BLaER1 (cell line): ENCODE measurements at regions not wholly inside any gene's neighbourhood (a gene's known extent, or its start where the extent isn't known, plus 50 kb on each side); places are given as distances from the start of the nearest gene placed in this dataset.

Experiments
- H3K27ac ChIP-seq: shearing (Covaris generic); formaldehyde crosslinking; 2 replicates; pipeline ENCODE4 v1.8.1; 2022
- H3K27me3 ChIP-seq: shearing (Covaris generic); formaldehyde crosslinking; 2 replicates; pipeline ENCODE4 v1.8.1; 2022
- H3K36me3 ChIP-seq: shearing (Covaris generic); formaldehyde crosslinking; 2 replicates; pipeline ENCODE4 v1.8.1; 2022
- H3K4me1 ChIP-seq: shearing (Covaris generic); formaldehyde crosslinking; 2 replicates; pipeline ENCODE4 v1.8.1; 2022
- H3K4me2 ChIP-seq: shearing (Covaris generic); formaldehyde crosslinking; 2 replicates; pipeline ENCODE4 v1.8.1; 2022
- H3K4me3 ChIP-seq: shearing (Covaris generic); formaldehyde crosslinking; 2 replicates; pipeline ENCODE4 v1.8.1; 2022
- H3K9ac ChIP-seq: shearing (Covaris generic); formaldehyde crosslinking; 2 replicates; pipeline ENCODE4 v1.8.1; 2022
- H3K9me3 ChIP-seq: shearing (Covaris generic); formaldehyde crosslinking; 2 replicates; pipeline ENCODE4 v1.8.1; 2022
- H4K20me1 ChIP-seq: shearing (Covaris generic); formaldehyde crosslinking; 2 replicates; pipeline ENCODE4 v1.8.1; 2022
- Cebpa-rat ChIP-seq: shearing (Covaris generic); IDR thresholded peaks from 2 replicates; pipeline ENCODE4 v1.8.1; 2022

DNA sequence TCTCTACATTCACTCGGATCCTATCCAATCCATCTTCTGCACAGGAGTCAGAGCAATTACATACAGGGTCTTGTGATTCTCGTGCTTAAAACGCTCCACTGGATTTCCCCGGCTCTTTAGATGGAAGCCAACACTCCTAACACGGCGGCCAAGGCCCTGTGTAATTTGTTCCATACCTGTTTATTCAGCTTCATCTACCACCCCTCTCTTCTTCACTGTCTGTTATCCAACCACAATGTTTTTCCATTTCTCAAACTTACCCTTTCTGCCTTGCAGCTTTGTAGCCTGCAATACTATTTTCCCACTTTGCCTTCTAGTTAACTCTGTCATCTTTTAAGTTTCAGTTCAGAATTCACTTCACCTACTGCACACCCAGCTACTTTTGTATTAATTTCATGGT lies 249.6 kb upstream of the USP25 start:
- Histone ChIP-seq H3K4me3 (no peak overlapping the region), H3K9me3 (peaks cover 30% of the 10 kb centered on the region), H3K27me3 (no peaks in the 10 kb centered on the region), H4K20me1 (no peaks in the 10 kb centered on the region), H3K4me1 (peaks cover 61% of the 10 kb centered on the region), H3K36me3 (peaks cover 7% of the 10 kb centered on the region; the same call in 1 of the 2 replicates), H3K9ac (no peak overlapping the region), H3K27ac (peak overlapping the region; percentile 33; the same call in 1 of the 2 replicates), H3K4me2 (peak overlapping the region; percentile 76)
- no peak for TF ChIP-seq Cebpa-rat

DNA sequence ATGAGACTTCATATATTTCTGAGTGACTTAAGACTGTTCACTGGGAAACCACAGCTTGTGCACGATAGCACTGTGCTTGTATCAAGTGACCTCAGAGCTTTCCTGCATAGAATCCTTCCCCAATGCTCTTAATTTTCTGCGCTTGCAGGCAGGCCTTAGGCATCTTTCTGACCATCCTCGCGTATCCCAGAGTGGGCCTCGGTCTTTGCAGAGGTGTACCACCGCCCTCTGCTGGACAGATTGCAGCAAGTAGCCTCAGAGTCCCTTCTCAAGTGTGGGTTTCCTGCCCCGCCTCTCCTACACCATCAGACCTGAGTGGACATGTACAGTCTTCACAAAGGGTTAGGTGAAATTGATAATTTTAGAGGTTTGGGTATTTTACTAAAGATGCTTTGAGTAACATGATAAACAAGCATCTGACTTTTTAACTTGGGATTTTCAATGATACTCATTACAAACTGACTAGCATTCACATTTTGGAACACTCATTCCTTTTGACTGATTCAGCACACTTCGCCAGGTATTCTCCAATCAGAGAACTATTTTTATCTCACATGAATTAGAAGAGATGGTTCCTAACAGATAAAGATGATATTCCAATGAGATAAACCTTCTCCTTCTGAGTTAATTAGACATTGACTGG lies 246.5 kb upstream of the USP25 start:
- no peak for TF ChIP-seq Cebpa-rat
- no peaks in the 10 kb centered on the region for H3K36me3 ChIP-seq
- H3K27me3 ChIP-seq: no peaks in the 10 kb centered on the region
- H3K4me3 ChIP-seq: no peak overlapping the region
- 0 out of 2 replicates have a peak overlapping the region, but pooled peaks have one; percentile 31 for H3K9ac ChIP-seq
- H3K27ac ChIP-seq: peak overlapping the region; percentile 73; the same call in 1 of the 2 replicates
- no peaks in the 10 kb centered on the region for H4K20me1 ChIP-seq
- H3K4me2 ChIP-seq: peak overlapping the region; percentile 76
- H3K4me1 ChIP-seq: peaks cover 74% of the 10 kb centered on the region
- peaks cover 8% of the 10 kb centered on the region for H3K9me3 ChIP-seq

DNA sequence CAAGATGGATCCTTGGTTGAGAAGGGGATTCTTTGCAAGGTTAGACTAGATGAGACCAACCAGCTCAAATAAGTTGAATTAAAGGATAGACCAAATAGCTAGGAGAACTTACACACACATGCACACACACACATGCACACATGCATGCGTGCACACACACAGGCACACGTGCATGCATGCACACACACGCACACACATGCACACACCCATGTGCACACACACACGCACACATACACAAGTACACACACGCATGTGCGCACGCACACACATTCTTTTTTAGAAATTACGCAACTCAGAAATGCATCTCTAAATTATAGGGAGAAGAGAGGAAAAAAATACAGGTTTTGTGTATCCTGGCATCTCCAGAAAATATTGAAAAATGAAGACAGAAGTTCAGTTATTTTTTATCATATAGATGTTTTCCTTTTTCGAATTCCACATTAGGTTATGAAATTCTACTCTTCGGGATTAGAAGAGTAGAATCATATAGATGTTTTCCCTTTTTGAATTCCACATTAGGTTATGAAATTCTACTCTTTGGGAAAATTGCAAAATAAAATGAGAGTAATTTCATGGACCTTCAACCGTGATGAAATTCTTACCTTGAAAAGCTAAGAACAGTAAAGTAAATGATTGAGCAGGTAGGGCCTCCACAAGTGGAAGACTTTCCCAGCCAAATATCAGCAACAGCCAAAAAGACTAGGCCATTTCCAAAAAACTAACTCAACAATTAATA lies 243.2 kb upstream of the USP25 start:
- H3K4me2 ChIP-seq: peak overlapping the region; percentile 2; the same call in 1 of the 2 replicates
- TF ChIP-seq Cebpa-rat: peak; percentile 43; the same call in 1 of the 2 replicates
- peaks cover 46% of the 10 kb centered on the region for H3K4me1 ChIP-seq
- no peaks in the 10 kb centered on the region for H3K9me3 ChIP-seq
- no peaks in the 10 kb centered on the region for H3K36me3 ChIP-seq
- H3K4me3 ChIP-seq: no peak overlapping the region
- H3K27me3 ChIP-seq: no peaks in the 10 kb centered on the region
- no peak overlapping the region for H3K9ac ChIP-seq
- H3K27ac ChIP-seq: no peak overlapping the region
- H4K20me1 ChIP-seq: no peaks in the 10 kb centered on the region

DNA sequence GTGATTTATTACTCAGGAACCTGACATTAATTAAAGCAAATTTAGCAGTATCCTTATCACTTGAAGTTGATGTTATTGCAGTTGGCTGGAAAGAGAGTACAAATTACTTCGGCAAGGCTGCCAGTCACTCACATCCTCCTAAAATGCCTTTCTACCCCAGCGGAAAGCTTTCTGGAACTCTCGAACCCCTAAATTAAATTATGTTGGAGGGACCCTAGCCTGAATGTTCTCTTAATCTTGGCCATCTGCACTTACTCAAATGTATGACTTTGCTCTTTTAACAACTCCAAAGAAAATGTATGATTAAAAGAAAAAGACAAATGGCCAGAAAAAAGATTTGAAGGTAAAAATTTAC lies 242.6 kb upstream of the USP25 start:
- H3K27ac ChIP-seq: no peak overlapping the region
- no peak for TF ChIP-seq Cebpa-rat
- H3K4me3 ChIP-seq: no peak overlapping the region
- H3K9ac ChIP-seq: no peak overlapping the region
- H3K9me3 ChIP-seq: no peaks in the 10 kb centered on the region; the same call in 1 of the 2 replicates
- no peaks in the 10 kb centered on the region for H3K36me3 ChIP-seq
- H3K4me2 ChIP-seq: no peak overlapping the region
- H3K4me1 ChIP-seq: peaks cover 41% of the 10 kb centered on the region
- H3K27me3 ChIP-seq: no peaks in the 10 kb centered on the region
- no peaks in the 10 kb centered on the region for H4K20me1 ChIP-seq

DNA sequence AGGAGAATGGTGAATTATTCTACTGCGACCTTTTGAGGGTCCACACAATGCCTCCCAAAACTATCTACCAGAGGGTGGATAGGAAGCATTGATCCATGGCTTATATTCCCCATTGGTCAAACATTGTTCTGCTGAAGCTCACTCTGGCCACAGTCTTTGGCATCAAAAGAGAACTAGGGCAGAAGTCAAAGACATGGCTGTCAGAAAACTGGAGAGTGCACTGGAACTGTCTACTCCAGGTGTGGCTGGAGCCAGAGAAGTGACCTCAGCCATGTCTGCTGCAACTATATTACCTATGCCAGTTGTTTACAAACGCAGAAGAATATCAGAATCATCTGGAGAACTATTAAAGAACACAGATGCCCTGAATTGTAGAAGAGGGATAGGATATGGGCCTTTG lies 238.7 kb upstream of the USP25 start:
- Histone ChIP-seq H3K27me3 (no peaks in the 10 kb centered on the region), H3K9me3 (peaks cover 19% of the 10 kb centered on the region), H3K9ac (no peak overlapping the region), H3K4me3 (no peak overlapping the region), H3K27ac (no peak overlapping the region), H3K36me3 (peaks cover 6% of the 10 kb centered on the region; the same call in 1 of the 2 replicates), H4K20me1 (no peaks in the 10 kb centered on the region), H3K4me2 (no peak overlapping the region), H3K4me1 (peaks cover 4% of the 10 kb centered on the region)
- no peak for TF ChIP-seq Cebpa-rat

DNA sequence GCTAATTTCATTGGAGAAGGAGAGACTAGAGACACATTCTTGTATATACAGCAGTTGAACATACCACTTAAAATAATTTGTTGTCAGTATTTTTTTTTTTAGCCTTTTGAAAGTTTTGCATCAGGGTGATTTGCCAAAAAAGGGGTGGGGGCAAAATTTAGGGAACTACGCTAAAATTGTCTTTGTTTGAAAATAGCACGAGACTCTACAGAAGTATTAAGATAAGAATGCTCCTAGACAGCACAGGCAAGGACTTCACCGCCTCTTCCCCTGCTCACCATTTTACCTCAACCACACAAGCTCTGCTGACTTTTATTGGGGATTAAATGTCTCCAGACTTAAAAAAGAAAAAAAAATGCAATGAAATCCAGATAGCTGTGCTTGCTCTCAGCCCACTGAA lies 236.1 kb upstream of the USP25 start:
- H3K27ac ChIP-seq: no peak overlapping the region
- peaks cover 6% of the 10 kb centered on the region; the same call in 1 of the 2 replicates for H3K36me3 ChIP-seq
- peaks cover 19% of the 10 kb centered on the region for H3K9me3 ChIP-seq
- no peak overlapping the region for H3K9ac ChIP-seq
- no peaks in the 10 kb centered on the region for H3K4me1 ChIP-seq
- no peak overlapping the region for H3K4me2 ChIP-seq
- H4K20me1 ChIP-seq: no peaks in the 10 kb centered on the region
- no peak overlapping the region for H3K4me3 ChIP-seq
- TF ChIP-seq Cebpa-rat: no peak
- H3K27me3 ChIP-seq: no peaks in the 10 kb centered on the region

DNA sequence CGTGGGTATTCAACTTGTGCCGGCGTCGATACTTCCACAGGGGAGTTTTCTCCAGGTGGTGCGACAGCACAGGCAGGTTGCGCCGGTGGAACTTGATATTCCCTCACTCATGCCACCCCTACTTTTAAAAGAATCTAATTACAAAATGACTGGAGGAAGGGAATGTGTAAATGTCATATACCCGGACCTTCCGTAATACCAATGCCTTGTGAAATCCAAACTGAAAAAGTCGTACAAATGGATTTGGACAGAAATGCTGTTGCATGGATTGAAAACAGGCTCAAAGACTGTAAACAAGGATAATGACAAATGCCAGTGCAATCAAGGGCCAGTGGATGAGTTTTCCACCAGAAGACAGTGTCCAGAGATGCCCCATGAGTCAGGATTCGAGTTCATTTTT lies 235.3 kb upstream of the USP25 start:
- H3K27ac ChIP-seq: no peak overlapping the region
- H3K36me3 ChIP-seq: peaks cover 6% of the 10 kb centered on the region; the same call in 1 of the 2 replicates
- TF ChIP-seq Cebpa-rat: no peak
- H3K4me3 ChIP-seq: no peak overlapping the region
- H4K20me1 ChIP-seq: no peaks in the 10 kb centered on the region
- H3K27me3 ChIP-seq: no peaks in the 10 kb centered on the region
- peaks cover 19% of the 10 kb centered on the region for H3K9me3 ChIP-seq
- no peaks in the 10 kb centered on the region for H3K4me1 ChIP-seq
- H3K4me2 ChIP-seq: no peak overlapping the region
- no peak overlapping the region for H3K9ac ChIP-seq

DNA sequence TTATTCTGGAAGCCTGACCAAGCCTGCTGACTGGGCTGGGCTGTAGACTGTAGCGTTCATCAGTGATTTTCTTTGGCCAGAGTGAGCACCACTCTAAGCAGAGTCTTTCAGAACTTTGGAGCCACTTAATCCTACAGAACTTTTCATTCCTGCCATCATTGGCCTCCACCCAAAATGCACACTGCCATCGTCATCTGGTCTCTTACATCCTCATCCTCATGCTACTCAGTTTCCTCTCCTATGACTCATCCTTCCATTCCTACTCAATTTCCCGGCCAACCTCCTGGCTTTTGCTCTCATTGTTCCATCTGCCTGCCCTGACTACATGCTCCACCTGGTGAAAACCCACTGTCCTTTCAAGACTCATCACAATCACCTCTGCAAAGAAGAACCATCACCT lies 233.8 kb upstream of the USP25 start:
- Histone ChIP-seq H3K4me2 (no peak overlapping the region), H3K27ac (no peak overlapping the region), H3K36me3 (peaks cover 6% of the 10 kb centered on the region; the same call in 1 of the 2 replicates), H3K9ac (no peak overlapping the region), H3K4me1 (no peaks in the 10 kb centered on the region), H4K20me1 (no peaks in the 10 kb centered on the region), H3K9me3 (peaks cover 19% of the 10 kb centered on the region), H3K27me3 (no peaks in the 10 kb centered on the region), H3K4me3 (no peak overlapping the region)
- no peak for TF ChIP-seq Cebpa-rat

DNA sequence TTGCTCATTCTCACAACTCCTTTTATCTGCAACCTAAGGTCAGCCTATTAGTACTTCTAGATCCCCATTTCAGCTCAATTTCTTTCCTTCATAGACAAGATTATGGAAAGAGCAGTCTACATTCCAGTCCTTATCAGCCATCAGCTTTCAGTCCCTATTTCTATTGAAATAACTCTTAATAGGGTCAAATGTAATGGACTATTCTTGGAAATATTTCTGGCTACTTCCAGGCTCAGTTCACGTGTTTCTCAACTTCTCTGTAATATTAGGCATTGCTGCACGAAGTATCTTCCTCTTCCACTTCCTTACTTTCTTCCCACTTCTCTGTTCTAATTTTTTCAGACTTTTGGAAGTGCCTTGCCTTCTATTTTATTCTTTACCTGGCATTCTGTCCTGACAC lies 232.9 kb upstream of the USP25 start:
- Histone ChIP-seq H4K20me1 (no peaks in the 10 kb centered on the region), H3K27me3 (no peaks in the 10 kb centered on the region), H3K4me3 (no peak overlapping the region), H3K27ac (no peak overlapping the region), H3K36me3 (peaks cover 6% of the 10 kb centered on the region; the same call in 1 of the 2 replicates), H3K4me2 (no peak overlapping the region), H3K9me3 (peaks cover 24% of the 10 kb centered on the region), H3K9ac (no peak overlapping the region), H3K4me1 (no peaks in the 10 kb centered on the region)
- no peak for TF ChIP-seq Cebpa-rat

DNA sequence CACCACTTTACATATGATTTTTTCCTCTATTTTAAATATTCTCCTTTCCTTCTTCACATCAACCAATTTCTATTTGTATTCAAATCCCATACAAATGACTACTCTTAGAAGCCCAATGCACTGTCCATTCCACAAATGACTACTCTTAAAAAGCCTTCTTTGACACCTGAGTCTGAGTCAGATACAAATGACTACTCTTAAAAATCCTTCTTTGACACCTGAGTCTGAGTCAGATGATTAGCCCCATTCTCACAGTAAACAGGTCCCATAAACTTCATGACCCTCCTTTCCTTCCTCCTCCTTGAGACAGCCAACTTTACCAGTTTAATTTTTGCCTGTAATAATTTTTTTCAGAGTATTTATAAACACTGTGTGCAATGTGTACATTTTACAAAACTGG lies 231.3 kb upstream of the USP25 start:
- TF ChIP-seq Cebpa-rat: no peak
- no peak overlapping the region for H3K9ac ChIP-seq
- H3K4me2 ChIP-seq: no peak overlapping the region
- no peak overlapping the region for H3K27ac ChIP-seq
- H3K36me3 ChIP-seq: peaks cover 6% of the 10 kb centered on the region; the same call in 1 of the 2 replicates
- H3K27me3 ChIP-seq: no peaks in the 10 kb centered on the region
- no peak overlapping the region for H3K4me3 ChIP-seq
- no peaks in the 10 kb centered on the region for H4K20me1 ChIP-seq
- H3K9me3 ChIP-seq: peaks cover 30% of the 10 kb centered on the region
- H3K4me1 ChIP-seq: no peaks in the 10 kb centered on the region
